GM18951 (cell line): ENCODE measurements at regions not wholly inside any gene's neighbourhood (a gene's known extent, or its start where the extent isn't known, plus 50 kb on each side); places are given as distances from the start of the nearest gene placed in this dataset.

Experiments used
- POLR2A ChIP-seq: IDR thresholded peaks from 4 replicates; pipeline ENCODE4 v1.6.1; 2011; ENCODE audit warnings: mild to moderate bottlenecking; ENCODE audit not compliant: insufficient read length, insufficient read depth; ENCODE audit errors: extremely low read depth
- in situ Hi-C: fragments of 300-500 bp; cut with MboI; formaldehyde crosslinking; loops from one replicate; pipeline ENCODE4 v1.12.0; 2022; ENCODE audit warnings: low sequenced_read_pairs, mixed read lengths, inconsistent platforms; ENCODE audit not compliant: unreplicated experiment

GRCh38 chr13:99797691-99798090, 173.9 kb downstream of the ZIC5 start:
- in situ Hi-C loops = no loop called here
- no peak for TF ChIP-seq POLR2A

- in situ Hi-C loops = no loop called here
- no peak for TF ChIP-seq POLR2A
These were observed 175.3 kb downstream of the ZIC5 start for GRCh38 chr13:99796175-99796819.

GRCh38 chr13:99792079-99792921, 179.3 kb downstream of the ZIC5 start:
- in situ Hi-C loops = no loop called here
- no peak for TF ChIP-seq POLR2A

- in situ Hi-C loops = no loop called here
- no peak for TF ChIP-seq POLR2A
These were observed 188.9 kb downstream of the ZIC5 start for GRCh38 chr13:99782669-99783068.

- TF ChIP-seq POLR2A = no peak
- in situ Hi-C loops = no loop called here
These were observed 193.1 kb downstream of the ZIC5 start for GRCh38 chr13:99778500-99778899.

- in situ Hi-C loops = no loop called here
- no peak for TF ChIP-seq POLR2A
These were observed 193.7 kb downstream of the ZIC5 start for GRCh38 chr13:99777873-99778272.

- TF ChIP-seq POLR2A = no peak
- in situ Hi-C loops = no loop called here
These were observed 196.9 kb downstream of the ZIC5 start for GRCh38 chr13:99774644-99775043.

- TF ChIP-seq POLR2A = no peak
- in situ Hi-C loops = no loop called here
These were observed 202.6 kb downstream of the ZIC5 start for GRCh38 chr13:99768986-99769385.

GRCh38 chr13:99766641-99767045, 204.9 kb downstream of the ZIC5 start:
- TF ChIP-seq POLR2A = no peak
- in situ Hi-C loops = no loop called here

- in situ Hi-C loops = no loop called here
- TF ChIP-seq POLR2A = no peak
These were observed 205.7 kb downstream of the ZIC5 start for GRCh38 chr13:99765869-99766268.

GRCh38 chr13:99760456-99760855, 211.1 kb downstream of the ZIC5 start:
- TF ChIP-seq POLR2A = no peak
- in situ Hi-C loops = no loop called here

GRCh38 chr13:99759163-99759552, 212.4 kb downstream of the ZIC5 start:
- in situ Hi-C loops = no loop called here
- TF ChIP-seq POLR2A = no peak

- in situ Hi-C loops = no loop called here
- TF ChIP-seq POLR2A = no peak
These were observed 213.0 kb downstream of the ZIC5 start for GRCh38 chr13:99758460-99759162.
